Fibroblast of the aortic adventitia (primary cell): ENCODE measurements at regions not wholly inside any gene's neighbourhood (a gene's known extent, or its start where the extent isn't known, plus 50 kb on each side); places are given as distances from the start of the nearest gene placed in this dataset.

Experiments used
- DNase-seq: peaks from one replicate; pipeline ENCODE4 v3.0.0-alpha.2; 2010; ENCODE audit warnings: low read depth
- H3K4me3 ChIP-seq: 2 replicates; pipeline ENCODE4 v1.5.1; 2011; ENCODE audit warnings: low read depth, mild to moderate bottlenecking, control low read depth, low read length, moderate library complexity
- CTCF ChIP-seq: IDR thresholded peaks from 2 replicates; pipeline ENCODE4 v1.5.1; 2011; ENCODE audit warnings: mild to moderate bottlenecking, low read length, control low read depth, inconsistent platforms; ENCODE audit not compliant: insufficient read depth

- H3K4me3 ChIP-seq, result no peak overlapping the region
- peak; percentile 52 for TF ChIP-seq CTCF
- DNase-seq, result peak; percentile 90
Measured at GRCh38 chr5:15013654-15014463, 142.3 kb upstream of the ANKH start.

- no peak overlapping the region for H3K4me3 ChIP-seq
- DNase-seq, result no peak
- TF ChIP-seq CTCF, result no peak
Measured at GRCh38 chr5:15012061-15012460, 140.5 kb upstream of the ANKH start.

- DNase-seq, result peak; percentile 36
- TF ChIP-seq CTCF, result no peak
- H3K4me3 ChIP-seq, result no peak overlapping the region
Measured at GRCh38 chr5:15010936-15011335, 139.4 kb upstream of the ANKH start.

GRCh38 chr5:15009420-15009819, 137.8 kb upstream of the ANKH start:
- no peak for TF ChIP-seq CTCF
- DNase-seq, result peak; percentile 87
- H3K4me3 ChIP-seq, result no peak overlapping the region

- no peak for TF ChIP-seq CTCF
- H3K4me3 ChIP-seq, result no peak overlapping the region
- DNase-seq, result peak; percentile 47
Measured at GRCh38 chr5:15008921-15009320, 137.3 kb upstream of the ANKH start.

- peak; percentile 10 for TF ChIP-seq CTCF
- H3K4me3 ChIP-seq, result no peak overlapping the region
- DNase-seq, result peak; percentile 98
Measured at GRCh38 chr5:15008476-15008875, 136.9 kb upstream of the ANKH start.

- peak; percentile 66 for DNase-seq
- TF ChIP-seq CTCF, result no peak
- H3K4me3 ChIP-seq, result no peak overlapping the region
Measured at GRCh38 chr5:15007646-15008045, 136.1 kb upstream of the ANKH start.
